CD14-positive monocyte (primary cell): ENCODE measurements at regions not wholly inside any gene's neighbourhood (a gene's known extent, or its start where the extent isn't known, plus 50 kb on each side); places are given as distances from the start of the nearest gene placed in this dataset.
"Not testable (repeated sequence)": the region's sequence is repeated elsewhere in the genome, so short reads cannot be mapped to it uniquely, and the experiment has no call there.

Experiments used
- DNase-seq, 3 donors: peaks; one replicate each; pipeline ENCODE4 v3.0.0-alpha.2; 2011 to 2022
- H2AFZ ChIP-seq: 2 replicates; pipeline ENCODE4 v1.6.0; 2012; ENCODE audit warnings: mild to moderate bottlenecking, low read depth, low read length, inconsistent platforms; ENCODE audit not compliant: insufficient read depth, poor library complexity, severe bottlenecking
- H3K27ac ChIP-seq, 2 donors: 1 replicate in 1 of 2; 2 replicates in 1 of 2; pipeline ENCODE4 v1.5.1; 2012 to 2013; ENCODE audit warnings: low read length in 2 of 2, control low read depth in 1 of 2, inconsistent platforms in 1 of 2, low read depth in 1 of 2, mild to moderate bottlenecking in 1 of 2
- H3K27me3 ChIP-seq, 2 donors: one replicate each; pipeline versions ENCODE4 v1.6.0 to v1.6.1; 2011 to 2013; ENCODE audit warnings: low read length in 2 of 2; ENCODE audit not compliant: control insufficient read depth in 2 of 2, insufficient read depth in 2 of 2
- H3K36me3 ChIP-seq, 2 donors: replicated peaks in 1 of 2; 1 replicate in 1 of 2; 2 replicates in 1 of 2; pipeline versions ENCODE4 v1.5.1 to v1.6.1; 2012 to 2013; ENCODE audit warnings: low read length in 2 of 2, control low read depth in 1 of 2, inconsistent platforms in 1 of 2, mild to moderate bottlenecking in 1 of 2; ENCODE audit not compliant: insufficient read depth in 2 of 2, control insufficient read depth in 1 of 2
- H3K4me1 ChIP-seq, 2 donors: 1 replicate in 1 of 2; 2 replicates in 1 of 2; pipeline versions ENCODE4 v1.5.1 to v1.6.1; 2012 to 2013; ENCODE audit warnings: low read length in 2 of 2, control low read depth in 1 of 2, inconsistent platforms in 1 of 2, mild to moderate bottlenecking in 1 of 2, moderate library complexity in 1 of 2; ENCODE audit not compliant: insufficient read depth in 2 of 2, control insufficient read depth in 1 of 2
- H3K4me2 ChIP-seq: replicated peaks from 2 replicates; pipeline ENCODE3; 2012; ENCODE audit warnings: low read length, moderate library complexity, mild to moderate bottlenecking; ENCODE audit not compliant: poor library complexity, severe bottlenecking; ENCODE audit errors: extremely low read depth
- H3K4me3 ChIP-seq, 3 experiments: fragments of 200-600 bp in 1 of 3; sonication (generic) in 1 of 3; replicated peaks in 1 of 3; 1 replicate in 2 of 3; 2 replicates in 1 of 3; pipeline ENCODE4 v1.5.1; 2011 to 2013; ENCODE audit warnings: low read length in 3 of 3, mild to moderate bottlenecking in 3 of 3, control low read depth in 2 of 3, low read depth in 2 of 3, inconsistent platforms in 1 of 3, moderate library complexity in 1 of 3
- H3K79me2 ChIP-seq: 2 replicates; pipeline ENCODE4 v1.6.0; 2012; ENCODE audit warnings: mild to moderate bottlenecking, control low read depth, inconsistent platforms, low read length, moderate library complexity; ENCODE audit not compliant: insufficient read depth
- H3K9ac ChIP-seq: 2 replicates; pipeline ENCODE4 v1.6.0; 2017; ENCODE audit warnings: low read length, mild to moderate bottlenecking; ENCODE audit not compliant: insufficient read depth, poor library complexity, severe bottlenecking
- H3K9me3 ChIP-seq, 2 donors: replicated peaks in 1 of 2; 1 replicate in 1 of 2; 2 replicates in 1 of 2; pipeline versions ENCODE4 v1.5.1 to v1.6.1; 2012 to 2013; ENCODE audit warnings: low read length in 2 of 2, control low read depth in 1 of 2; ENCODE audit not compliant: control insufficient read depth in 1 of 2, insufficient read depth in 1 of 2
- H4K20me1 ChIP-seq: 2 replicates; pipeline ENCODE4 v1.6.0; 2012; ENCODE audit warnings: mild to moderate bottlenecking, low read length, control low read depth, moderate library complexity; ENCODE audit not compliant: insufficient read depth
- H3K27ac Mint-ChIP-seq, 7 donors: one replicate each; pipeline ENCODE4 v1.8.0; 2020; ENCODE audit warnings: mild to moderate bottlenecking in 7 of 7, mixed read lengths in 7 of 7, moderate library complexity in 6 of 7, inconsistent platforms in 2 of 7
- H3K27me3 Mint-ChIP-seq, 3 donors: one replicate each; pipeline ENCODE4 v1.8.0; 2021 to 2022; ENCODE audit warnings: low read depth in 3 of 3, mild to moderate bottlenecking in 3 of 3, mixed read lengths in 3 of 3, moderate library complexity in 3 of 3, inconsistent platforms in 1 of 3
- H3K36me3 Mint-ChIP-seq, 2 donors: one replicate each; pipeline ENCODE4 v1.8.0; 2020; ENCODE audit warnings: mixed read lengths in 2 of 2, inconsistent platforms in 1 of 2, mild to moderate bottlenecking in 1 of 2
- H3K4me1 Mint-ChIP-seq: one replicate; pipeline ENCODE4 v1.8.0; 2020; ENCODE audit warnings: mild to moderate bottlenecking, mixed read lengths
- H3K4me3 Mint-ChIP-seq, 2 donors: one replicate each; pipeline ENCODE4 v1.8.0; 2020; ENCODE audit warnings: mild to moderate bottlenecking in 2 of 2, mixed read lengths in 2 of 2, moderate library complexity in 1 of 2
- H3K9me3 Mint-ChIP-seq, 7 donors: one replicate each; pipeline ENCODE4 v1.8.0; 2020 to 2022; ENCODE audit warnings: mixed read lengths in 7 of 7, mild to moderate bottlenecking in 6 of 7, moderate library complexity in 6 of 7, inconsistent platforms in 2 of 7
- WGBS: methylation state at CpG from one replicate; pipeline ENCODE4 v1.1.5; 2013; ENCODE audit warnings: missing lambda C conversion rate; ENCODE audit not compliant: insufficient coverage; 5-methylcytosine and 5-hydroxymethylcytosine counted together
- intact Hi-C, 2 donors: fragments of 100-400 bp; cut with micrococcal nuclease; formaldehyde crosslinking; loops; one replicate each; pipeline versions ENCODE4 v1.15.0 to v1.15.1; 2023

DNA sequence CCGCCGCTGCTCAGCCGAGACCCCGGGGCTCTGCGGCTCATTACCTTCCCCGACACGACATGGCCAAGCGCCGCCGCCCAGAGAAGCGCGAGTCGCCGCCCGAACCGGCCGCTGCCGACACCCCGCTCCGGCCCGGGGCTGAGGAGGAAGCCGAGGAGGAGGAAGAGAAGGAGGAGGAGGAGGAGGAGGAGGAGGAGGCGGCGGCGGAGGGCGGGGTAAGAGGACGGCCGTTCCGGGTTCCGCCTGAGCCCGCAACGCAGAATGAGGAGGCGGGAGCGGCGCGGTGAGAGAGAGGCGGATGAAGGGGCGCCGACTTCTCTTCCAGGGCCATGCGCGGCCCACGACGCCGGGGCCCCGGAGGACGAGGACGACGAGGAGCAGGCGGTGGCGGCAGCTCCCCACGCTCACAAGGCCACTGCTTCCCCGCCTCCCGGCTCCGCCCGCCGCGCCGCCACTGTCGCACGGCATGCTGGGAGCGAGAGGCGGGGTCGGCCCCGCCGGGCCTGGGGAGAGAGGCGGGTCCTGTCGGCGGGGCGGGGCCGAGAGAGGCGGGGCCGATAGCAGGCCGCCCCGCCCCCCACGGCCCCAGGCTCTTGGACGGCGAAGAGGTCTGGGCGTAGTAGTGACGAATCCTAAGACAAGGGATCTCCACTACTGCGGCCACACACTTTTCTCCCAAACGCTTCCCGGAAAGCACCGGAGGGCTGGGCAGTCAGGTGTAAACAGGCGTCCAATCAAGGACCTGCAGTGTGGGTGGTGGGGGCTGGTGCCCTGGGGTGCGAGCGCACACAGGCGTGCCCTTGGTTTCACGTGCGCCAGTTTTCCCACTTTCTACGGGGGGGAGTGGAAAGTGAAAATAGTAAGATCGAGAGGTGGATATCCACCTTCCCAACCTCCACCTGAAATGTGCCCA lies 67.9 kb upstream of the SPN start:
- H3K27me3 Mint-ChIP-seq, H3K36me3 Mint-ChIP-seq, H2AFZ ChIP-seq, H3K36me3 ChIP-seq, H3K9me3 Mint-ChIP-seq, H3K9me3 ChIP-seq, H3K27me3 ChIP-seq: not testable (repeated sequence)
- under 1% methylated on average over 52 of the region's 91 CpGs for WGBS
- intact Hi-C loops: loop anchor here in 1 of 2 donors (10.0 kb wide), 1 partner anchor 70 kb away; the partner anchor contains the start of gene SPN
- peaks cover 29% of the 10 kb centered on the region for H4K20me1 ChIP-seq
- H3K4me3 ChIP-seq: peak overlapping the region; percentile 55 to 74 (median 61)
- H3K4me2 ChIP-seq: peak overlapping the region; percentile 70
- H3K79me2 ChIP-seq: peaks cover 45% of the 10 kb centered on the region
- peak overlapping the region; percentile 78 to 92 for H3K27ac ChIP-seq
- H3K4me1 ChIP-seq: peaks cover 8 to 24% of the 10 kb centered on the region in 2 donors
- Mint-ChIP-seq H3K4me3 (peak overlapping the region; percentile 78 to 85), H3K27ac (peak overlapping the region; percentile 84 to 94 (median 91)), H3K4me1 (peaks cover 19% of the 10 kb centered on the region)
- DNase-seq: peak; percentile 74 to 91 (median 80)
- peak overlapping the region; percentile 75 for H3K9ac ChIP-seq

DNA sequence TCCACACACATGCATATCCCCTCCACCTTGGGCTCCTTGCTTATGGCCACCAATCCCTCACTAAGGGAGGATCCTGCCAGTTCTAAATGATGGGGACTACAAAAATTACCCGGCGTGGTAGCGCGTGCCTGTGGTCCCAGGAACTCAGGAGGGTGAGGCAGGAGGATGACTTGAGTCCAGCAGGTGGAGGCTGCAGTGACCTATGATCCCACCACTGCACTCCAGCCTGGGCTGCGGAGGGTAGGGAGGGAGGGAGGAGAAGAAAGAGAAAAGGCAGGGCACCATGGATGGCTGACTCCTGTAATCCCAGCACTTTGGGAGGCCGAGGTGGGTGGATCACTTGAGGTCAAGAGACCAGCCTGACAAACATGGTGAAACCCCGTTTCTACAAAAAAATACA lies 66.0 kb upstream of the SPN start:
- not testable (repeated sequence) for H3K4me2 ChIP-seq, H3K27ac ChIP-seq, H3K4me3 Mint-ChIP-seq, DNase-seq, H3K36me3 ChIP-seq, H3K27me3 Mint-ChIP-seq, H3K9ac ChIP-seq, H3K9me3 Mint-ChIP-seq, H3K36me3 Mint-ChIP-seq, H3K9me3 ChIP-seq, H3K27me3 ChIP-seq, H3K27ac Mint-ChIP-seq, H2AFZ ChIP-seq, H3K4me3 ChIP-seq
- 100% methylated on average over 2 of the region's 7 CpGs for WGBS
- intact Hi-C loops: loop anchor here in 1 of 2 donors (10.0 kb wide), 1 partner anchor 68 kb away; the partner anchor contains the start of gene SPN
- H3K4me1 Mint-ChIP-seq: peaks cover 21% of the 10 kb centered on the region
- peaks cover 37% of the 10 kb centered on the region for H3K79me2 ChIP-seq
- H4K20me1 ChIP-seq: peaks cover 14% of the 10 kb centered on the region
- peaks cover 13 to 29% of the 10 kb centered on the region in 2 donors for H3K4me1 ChIP-seq

DNA sequence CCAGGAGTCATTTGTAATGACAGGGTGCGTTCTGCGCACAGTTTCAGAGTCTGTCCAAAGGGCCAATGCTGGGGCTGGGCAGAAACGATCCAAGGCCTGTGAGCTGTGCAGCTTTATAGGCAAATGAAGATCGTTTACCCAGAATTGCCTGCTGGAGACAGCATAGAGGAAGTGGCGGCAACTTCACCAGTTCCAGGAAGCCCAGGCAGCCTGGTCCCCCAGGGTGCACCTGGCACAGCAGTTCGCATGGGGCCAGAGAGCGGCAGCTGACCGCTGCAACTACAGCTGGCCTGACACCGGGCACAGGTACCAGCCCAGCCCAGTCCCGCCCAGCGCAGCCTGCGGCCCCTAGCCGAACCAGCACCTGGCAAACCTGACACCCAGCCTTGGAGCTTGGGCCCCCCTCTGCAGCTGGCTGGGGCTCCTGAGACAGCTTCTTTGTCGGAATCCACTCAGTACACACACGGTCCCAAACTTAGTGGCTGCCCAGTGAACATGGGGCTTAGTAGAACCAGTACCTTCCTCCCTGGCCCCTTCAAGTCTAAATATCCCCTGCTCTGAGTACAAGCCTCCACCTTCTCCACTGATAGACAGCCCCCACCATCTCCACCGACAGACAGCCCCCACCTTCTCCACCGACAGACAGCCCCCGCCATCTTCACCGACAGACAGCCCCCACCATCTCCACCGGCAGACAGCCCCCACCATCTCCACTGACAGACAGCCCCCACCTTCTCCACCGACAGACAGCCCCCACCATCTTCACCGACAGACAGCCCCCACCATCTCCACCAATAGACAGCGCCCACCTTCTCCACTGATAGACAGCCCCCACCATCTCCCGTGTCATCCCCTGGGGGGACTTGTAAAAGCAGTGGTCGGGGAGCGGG lies 62.7 kb upstream of the SPN start:
- peaks cover 21% of the 10 kb centered on the region for H3K4me1 Mint-ChIP-seq
- H3K4me1 ChIP-seq: peaks cover 13 to 22% of the 10 kb centered on the region in 2 donors
- H3K9me3 Mint-ChIP-seq, H3K36me3 Mint-ChIP-seq, H4K20me1 ChIP-seq, H3K27me3 ChIP-seq, H3K9ac ChIP-seq, H3K27me3 Mint-ChIP-seq, H3K9me3 ChIP-seq, H3K36me3 ChIP-seq: not testable (repeated sequence)
- peak in 2 of 3 donors; percentile 37 to 44 for DNase-seq
- peak overlapping the region; percentile 51 to 52 for H3K4me3 Mint-ChIP-seq
- H3K4me2 ChIP-seq: peak overlapping the region; percentile 54
- peak overlapping the region; percentile 28 to 36 for H3K27ac ChIP-seq
- H2AFZ ChIP-seq: peak overlapping the region; percentile 53
- H3K4me3 ChIP-seq: peak overlapping the region in 2 of 3 experiments; percentile 23 to 57
- intact Hi-C loops: loop anchor here in 1 of 2 donors (10.0 kb wide), 1 partner anchor 64 kb away; the partner anchor contains the start of gene SPN
- 2% methylated on average over 16 of the region's 26 CpGs for WGBS
- H3K79me2 ChIP-seq: peaks cover 29% of the 10 kb centered on the region
- H3K27ac Mint-ChIP-seq: peak overlapping the region in 4 of 7 donors; percentile 11 to 76 (median 41)

DNA sequence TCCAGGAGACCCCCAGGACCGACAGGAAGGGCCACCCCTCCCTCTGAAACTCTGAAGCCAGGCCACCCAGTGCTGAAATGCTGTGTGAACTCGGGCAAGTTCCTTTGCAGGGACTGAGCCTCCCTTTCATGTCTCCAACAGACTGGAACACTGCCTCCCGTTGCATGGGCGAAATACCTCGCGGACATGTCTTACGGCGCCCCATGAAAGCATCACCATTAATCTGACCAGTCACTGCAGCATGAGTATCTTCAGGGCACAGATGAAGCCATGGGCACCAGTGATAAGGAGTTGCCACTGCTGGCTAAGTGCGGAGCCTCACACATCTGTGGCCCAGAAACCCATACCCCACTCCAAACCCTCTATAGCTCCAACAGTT lies 60.8 kb upstream of the SPN start:
- H3K4me2 ChIP-seq, H3K9me3 Mint-ChIP-seq, H3K9ac ChIP-seq, H3K27me3 Mint-ChIP-seq, H3K36me3 Mint-ChIP-seq, H3K36me3 ChIP-seq, H3K27me3 ChIP-seq, H3K4me3 Mint-ChIP-seq, H3K4me3 ChIP-seq, H3K27ac ChIP-seq, DNase-seq, H2AFZ ChIP-seq, H3K9me3 ChIP-seq, H3K27ac Mint-ChIP-seq: not testable (repeated sequence)
- H3K4me1 Mint-ChIP-seq: peaks cover 18% of the 10 kb centered on the region
- intact Hi-C loops: loop anchor here in 1 of 2 donors (10.0 kb wide), 1 partner anchor 63 kb away; the partner anchor contains the start of gene SPN
- Histone ChIP-seq H3K79me2 (peaks cover 35% of the 10 kb centered on the region), H3K4me1 (peaks cover 9 to 13% of the 10 kb centered on the region in 2 donors), H4K20me1 (peaks cover 13% of the 10 kb centered on the region)
- WGBS: 86% methylated on average over 3 of the region's 9 CpGs
